K562 (cell line): ENCODE measurements at regions not wholly inside any gene's neighbourhood (a gene's known extent, or its start where the extent isn't known, plus 50 kb on each side); places are given as distances from the start of the nearest gene placed in this dataset.

Source experiments
- CTCF ChIP-seq, 3 experiments: IDR thresholded peaks in 2 of 3; conservative IDR thresholded peaks in 1 of 3; 2 replicates each; pipeline ENCODE4 v1.5.1; 2011 to 2012; ENCODE audit warnings: low read length in 3 of 3, mild to moderate bottlenecking in 3 of 3, control low read depth in 2 of 3, improper control_type of control experiment in 1 of 3, inconsistent platforms in 1 of 3, low read depth in 1 of 3, mixed read lengths in 1 of 3, moderate library complexity in 1 of 3; ENCODE audit not compliant: insufficient read depth in 2 of 3
- HDAC6 ChIP-seq: IDR thresholded peaks from 2 replicates; pipeline ENCODE4 v1.6.1; 2012; ENCODE audit warnings: low read depth, mild to moderate bottlenecking, control low read depth, inconsistent platforms, low read length, moderate library complexity
- MAFF ChIP-seq: IDR thresholded peaks from 2 replicates; pipeline ENCODE4 v1.6.1; 2012; ENCODE audit warnings: low read length, improper control_type of control experiment
- TF ChIP-seq, protein P1 (sequence below), 2 experiments: IDR thresholded peaks; 2 replicates each; pipeline ENCODE4 v1.6.1; 2011; ENCODE audit warnings: borderline replicate concordance in 1 of 2, control low read depth in 1 of 2, low read depth in 1 of 2, low read length in 1 of 2, mild to moderate bottlenecking in 1 of 2, mixed read lengths in 1 of 2, moderate library complexity in 1 of 2; ENCODE audit not compliant: insufficient read depth in 1 of 2, insufficient read length in 1 of 2, poor library complexity in 1 of 2, severe bottlenecking in 1 of 2; ENCODE audit errors: extremely low read depth in 1 of 2

DNA sequence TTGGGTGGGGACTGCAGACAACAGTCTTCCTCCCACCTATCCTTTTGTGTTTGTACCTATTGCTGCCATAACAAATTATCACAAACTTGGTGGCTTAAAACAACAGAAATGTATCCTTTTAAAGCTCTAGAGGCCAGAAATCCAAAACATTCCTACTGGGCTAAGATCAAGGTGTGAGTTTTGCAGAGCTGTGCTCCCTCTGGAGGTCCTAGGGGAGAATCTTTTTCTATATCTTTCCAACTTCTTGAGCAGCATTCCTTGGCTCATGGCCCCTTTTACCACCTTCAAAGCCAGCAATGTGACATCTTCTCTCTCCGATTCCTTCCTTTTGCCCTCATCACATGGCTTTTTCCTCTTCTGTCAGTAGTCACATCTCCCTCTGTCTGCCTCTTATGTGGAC is 190.6 kb downstream of the TTC8 start:
- TF ChIP-seq HDAC6, result no peak
- peak in 1 of 3 experiments; percentile 11; a peak in 1 of 6 replicates for TF ChIP-seq CTCF (IDR thresholded peaks at IDR 0.05 in 2 of 3, conservative IDR thresholded peaks at IDR 0.05 in 1 of 3; ENCODE audit: insufficient read depth in 2 of 3, low read depth in 1 of 3, low read length in 3 of 3)
- TF ChIP-seq, protein P1, sequence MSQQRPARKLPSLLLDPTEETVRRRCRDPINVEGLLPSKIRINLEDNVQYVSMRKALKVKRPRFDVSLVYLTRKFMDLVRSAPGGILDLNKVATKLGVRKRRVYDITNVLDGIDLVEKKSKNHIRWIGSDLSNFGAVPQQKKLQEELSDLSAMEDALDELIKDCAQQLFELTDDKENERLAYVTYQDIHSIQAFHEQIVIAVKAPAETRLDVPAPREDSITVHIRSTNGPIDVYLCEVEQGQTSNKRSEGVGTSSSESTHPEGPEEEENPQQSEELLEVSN (IDR thresholded peaks at IDR 0.05; ENCODE audit: borderline replicate concordance in 1 of 2, extremely low read depth in 1 of 2, insufficient read depth in 1 of 2, insufficient read length in 1 of 2, low read depth in 1 of 2, low read length in 1 of 2, poor library complexity in 1 of 2, severe bottlenecking in 1 of 2), result no peak
- no peak for TF ChIP-seq MAFF
